ENCODE measurements at regions not wholly inside any gene's neighbourhood (a gene's known extent, or its start where the extent isn't known, plus 50 kb on each side); places are given as distances from the start of the nearest gene placed in this dataset.

DNA sequence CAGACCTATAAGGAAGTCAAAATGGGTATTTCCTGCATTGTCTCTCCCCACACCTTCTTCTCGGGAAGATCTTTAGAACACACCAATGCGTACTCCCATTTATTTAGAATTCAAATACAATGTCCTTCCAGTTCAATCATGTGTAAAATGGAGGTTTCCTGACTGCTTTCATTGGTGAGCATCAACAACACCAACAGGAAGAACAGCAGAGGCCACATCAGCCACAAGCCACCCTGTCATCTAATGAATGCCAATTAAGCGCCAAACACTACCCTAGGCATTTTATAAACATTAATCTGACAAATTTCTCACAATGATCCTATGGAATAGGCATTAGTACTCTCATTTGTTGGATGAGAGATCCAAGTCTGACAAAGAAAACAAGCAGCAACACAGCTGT, 68.4 kb upstream of the SMLR1 start:
- FAIRE-seq, result no peak
- no peak overlapping the region for H2AFZ ChIP-seq (ENCODE audit: low read depth, low read length)
- POLR2A ChIA-PET, result no interaction called here
- H3K4me1 ChIP-seq (ENCODE audit: control insufficient read depth, extremely low read depth, insufficient read depth, low read length), result no peaks in the 10 kb centered on the region
- no peak overlapping the region for H3K4me3 ChIP-seq (replicated peaks in 1 of 3; ENCODE audit: insufficient read depth in 1 of 3, low read depth in 1 of 3, low read length in 3 of 3)
- H3K27ac ChIP-seq (ENCODE audit: insufficient read depth, low read depth, low read length), result no peak overlapping the region
- CTCF ChIA-PET, result interaction anchor here (1.3 to 3.0 kb wide), 6 partner anchors 61 to 476 kb away, joined by 3 to 23 read pairs (median 8); partner anchors contain the start of gene TMEM200A
- dilution Hi-C loops (cut with MboI; ENCODE audit: extremely low pct_ligation_motif_present, low sequenced_read_pairs) (no loop called here), intact Hi-C loops (cut with micrococcal nuclease) (no loop called here)
- no peak overlapping the region for H3K9ac ChIP-seq (replicated peaks; ENCODE audit: extremely low read depth, insufficient read depth, low read length)
- DNase-seq (ENCODE audit: low read depth, low spot score), result no peak
- H3K36me3 ChIP-seq (ENCODE audit: control insufficient read depth in 2 of 2, extremely low read depth in 1 of 2, insufficient read depth in 2 of 2, low read length in 2 of 2), result no peaks in the 10 kb centered on the region
- no peaks in the 10 kb centered on the region for H3K9me3 ChIP-seq (replicated peaks; ENCODE audit: control insufficient read depth, insufficient read depth, low read length)
- no peaks in the 10 kb centered on the region for H3K79me2 ChIP-seq (ENCODE audit: control insufficient read depth, insufficient read depth, low read length)
- H3K9me1 ChIP-seq (replicated peaks; ENCODE audit: control insufficient read depth, extremely low read depth, insufficient read depth, low read length), result no peaks in the 10 kb centered on the region
- H3K4me2 ChIP-seq (ENCODE audit: insufficient read depth, low read length), result no peak overlapping the region
- no TSS peak for BruUV-seq (replicated peaks)
- TF ChIP-seq GATA2 (IDR thresholded peaks at IDR 0.05; ENCODE audit: insufficient read depth, insufficient read length, low read depth, low read length), result no peak
- TF ChIP-seq, protein P1, sequence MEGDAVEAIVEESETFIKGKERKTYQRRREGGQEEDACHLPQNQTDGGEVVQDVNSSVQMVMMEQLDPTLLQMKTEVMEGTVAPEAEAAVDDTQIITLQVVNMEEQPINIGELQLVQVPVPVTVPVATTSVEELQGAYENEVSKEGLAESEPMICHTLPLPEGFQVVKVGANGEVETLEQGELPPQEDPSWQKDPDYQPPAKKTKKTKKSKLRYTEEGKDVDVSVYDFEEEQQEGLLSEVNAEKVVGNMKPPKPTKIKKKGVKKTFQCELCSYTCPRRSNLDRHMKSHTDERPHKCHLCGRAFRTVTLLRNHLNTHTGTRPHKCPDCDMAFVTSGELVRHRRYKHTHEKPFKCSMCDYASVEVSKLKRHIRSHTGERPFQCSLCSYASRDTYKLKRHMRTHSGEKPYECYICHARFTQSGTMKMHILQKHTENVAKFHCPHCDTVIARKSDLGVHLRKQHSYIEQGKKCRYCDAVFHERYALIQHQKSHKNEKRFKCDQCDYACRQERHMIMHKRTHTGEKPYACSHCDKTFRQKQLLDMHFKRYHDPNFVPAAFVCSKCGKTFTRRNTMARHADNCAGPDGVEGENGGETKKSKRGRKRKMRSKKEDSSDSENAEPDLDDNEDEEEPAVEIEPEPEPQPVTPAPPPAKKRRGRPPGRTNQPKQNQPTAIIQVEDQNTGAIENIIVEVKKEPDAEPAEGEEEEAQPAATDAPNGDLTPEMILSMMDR (IDR thresholded peaks at IDR 0.05; ENCODE audit: extremely low read depth in 1 of 2, insufficient read depth in 1 of 2, low read depth in 1 of 2, low read length in 2 of 2), result no peak
- no peak for TF ChIP-seq POLR2A (IDR thresholded peaks at IDR 0.05; ENCODE audit: low read depth, low read length)
- no peaks in the 10 kb centered on the region for H4K20me1 ChIP-seq (replicated peaks; ENCODE audit: control insufficient read depth, extremely low read depth, insufficient read depth, low read length)
- peaks cover 0 to 7% of the 10 kb centered on the region in 2 experiments for H3K27me3 ChIP-seq (ENCODE audit: control insufficient read depth in 2 of 2, insufficient read depth in 2 of 2, low read length in 2 of 2)

DNA sequence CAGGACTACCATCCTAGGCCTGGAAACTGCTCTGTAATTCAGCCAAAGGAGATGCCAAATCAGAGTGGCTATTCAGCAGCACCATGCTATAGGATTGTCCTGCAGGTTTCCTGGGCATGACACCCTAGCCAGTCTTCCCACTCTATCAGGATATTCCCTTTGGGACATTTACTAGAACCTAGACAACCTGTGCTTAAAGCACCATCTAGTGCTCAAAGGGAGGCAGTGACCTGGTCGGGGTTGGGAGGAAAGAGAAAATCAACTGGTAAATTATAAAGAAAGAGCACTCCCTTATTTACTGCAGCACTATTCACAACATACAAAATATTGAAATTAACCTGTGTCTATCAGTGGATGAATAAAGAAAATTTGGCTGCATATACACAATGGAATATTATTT, 67.2 kb upstream of the SMLR1 start:
- no peak overlapping the region for H3K4me2 ChIP-seq (ENCODE audit: insufficient read depth, low read length)
- H3K36me3 ChIP-seq (ENCODE audit: control insufficient read depth in 2 of 2, extremely low read depth in 1 of 2, insufficient read depth in 2 of 2, low read length in 2 of 2), result no peaks in the 10 kb centered on the region
- H3K4me3 ChIP-seq (replicated peaks in 1 of 3; ENCODE audit: insufficient read depth in 1 of 3, low read depth in 1 of 3, low read length in 3 of 3), result no peak overlapping the region
- no peaks in the 10 kb centered on the region for H3K4me1 ChIP-seq (ENCODE audit: control insufficient read depth, extremely low read depth, insufficient read depth, low read length)
- H3K79me2 ChIP-seq (ENCODE audit: control insufficient read depth, insufficient read depth, low read length), result no peaks in the 10 kb centered on the region
- no peaks in the 10 kb centered on the region for H3K9me3 ChIP-seq (replicated peaks; ENCODE audit: control insufficient read depth, insufficient read depth, low read length)
- BruUV-seq (replicated peaks), result no TSS peak
- ChIA-PET POLR2A (no interaction called here), CTCF (interaction anchor here (1.3 to 3.0 kb wide), 9 partner anchors 61 to 478 kb away, joined by 3 to 23 read pairs (median 9); partner anchors contain the start of gene TMEM200A)
- no peak overlapping the region for H3K9ac ChIP-seq (replicated peaks; ENCODE audit: extremely low read depth, insufficient read depth, low read length)
- peak; percentile 47 for DNase-seq (ENCODE audit: low read depth, low spot score)
- peak; percentile 93 for FAIRE-seq
- TF ChIP-seq JUN (IDR thresholded peaks at IDR 0.05; ENCODE audit: borderline replicate concordance, insufficient read depth, insufficient read length, low read depth), result no peak
- TF ChIP-seq MYC (IDR thresholded peaks at IDR 0.05; ENCODE audit: low read depth, low read length), result no peak
- TF ChIP-seq, protein P1 (IDR thresholded peaks at IDR 0.05; ENCODE audit: extremely low read depth in 1 of 2, insufficient read depth in 1 of 2, low read depth in 1 of 2, low read length in 2 of 2), result peak; percentile 56 to 72
- H4K20me1 ChIP-seq (replicated peaks; ENCODE audit: control insufficient read depth, extremely low read depth, insufficient read depth, low read length), result no peaks in the 10 kb centered on the region
- intact Hi-C loops (cut with micrococcal nuclease), result loop anchor here (1.0 kb wide), 3 partner anchors 395 to 466 kb away; no protein-coding TSS in a partner anchor
- H3K27me3 ChIP-seq (ENCODE audit: control insufficient read depth in 2 of 2, insufficient read depth in 2 of 2, low read length in 2 of 2), result peaks cover 0 to 10% of the 10 kb centered on the region in 2 experiments
- dilution Hi-C loops (cut with MboI; ENCODE audit: extremely low pct_ligation_motif_present, low sequenced_read_pairs), result no loop called here
- H3K9me1 ChIP-seq (replicated peaks; ENCODE audit: control insufficient read depth, extremely low read depth, insufficient read depth, low read length), result no peaks in the 10 kb centered on the region
- no peak overlapping the region for H3K27ac ChIP-seq (ENCODE audit: insufficient read depth, low read depth, low read length)
- H2AFZ ChIP-seq (ENCODE audit: low read depth, low read length), result no peak overlapping the region

All from endothelial cell of umbilical vein (primary cell).